ENCODE measurements at regions not wholly inside any gene's neighbourhood (a gene's known extent, or its start where the extent isn't known, plus 50 kb on each side); places are given as distances from the start of the nearest gene placed in this dataset.

GRCh38 chr7:20506175-20506574, 109.3 kb upstream of the ABCB5 start:
- Histone ChIP-seq H3K4me2 (no peak overlapping the region), H3K9me2 (ENCODE audit: insufficient read depth) (no peaks in the 10 kb centered on the region), H3F3A (replicated peaks; ENCODE audit: low read depth) (no peaks in the 10 kb centered on the region), H3K4me3 (no peak overlapping the region), H3K79me2 (replicated peaks; ENCODE audit: insufficient read depth) (no peaks in the 10 kb centered on the region), H3K36me3 (ENCODE audit: insufficient read depth) (no peaks in the 10 kb centered on the region), H3K4me1 (ENCODE audit: insufficient read depth) (no peaks in the 10 kb centered on the region), H4K20me1 (replicated peaks; ENCODE audit: insufficient read depth) (no peaks in the 10 kb centered on the region), H3K27me3 (ENCODE audit: insufficient read depth) (no peaks in the 10 kb centered on the region), H2AFZ (no peak overlapping the region), H3K27ac (ENCODE audit: low read depth) (no peak overlapping the region)
- H3K27me3 Mint-ChIP-seq (ENCODE audit: insufficient read depth, low read depth, poor library complexity), result peaks cover 2% of the 10 kb centered on the region
- ATAC-seq (no peak), DNase-seq (ENCODE audit: low spot score) (no peak)
- H3K9me3 Mint-ChIP-seq, result peaks cover 6% of the 10 kb centered on the region; the same call in 2 of the 3 replicates
- H3K27ac Mint-ChIP-seq, result no peak overlapping the region
- H3K4me3 Mint-ChIP-seq, result no peak overlapping the region
- TF ChIP-seq ZNF462 (CRISPR knock-in tag; IDR thresholded peaks at IDR 0.05), result no peak
- no peak for TF ChIP-seq EZH2 (IDR thresholded peaks at IDR 0.05; ENCODE audit: low read depth, unreplicated experiment)
- no peak for TF ChIP-seq CREB1 (CRISPR knock-in tag; IDR thresholded peaks at IDR 0.05; ENCODE audit: low read depth)
- no peak for TF ChIP-seq REST (IDR thresholded peaks at IDR 0.05; ENCODE audit: unreplicated experiment)
- TF ChIP-seq ZNF114 (CRISPR knock-in tag; IDR thresholded peaks at IDR 0.05), result no peak
- TF ChIP-seq JUNB (IDR thresholded peaks at IDR 0.05; ENCODE audit: unreplicated experiment), result no peak
- no peak for TF ChIP-seq ZNF331 (CRISPR knock-in tag; IDR thresholded peaks at IDR 0.05; ENCODE audit: low read depth)
- no peak for TF ChIP-seq CTCF (conservative IDR thresholded peaks at IDR 0.05; ENCODE audit: low read depth in 2 of 2)
- no peak for TF ChIP-seq NANOG (IDR thresholded peaks at IDR 0.05; ENCODE audit: borderline replicate concordance)
- no peak for TF ChIP-seq ETS1 (IDR thresholded peaks at IDR 0.05)
- no peak for TF ChIP-seq POLR2AphosphoS5 (IDR thresholded peaks at IDR 0.05; ENCODE audit: low read depth)
- no peak for TF ChIP-seq STAT1 (IDR thresholded peaks at IDR 0.05; ENCODE audit: unreplicated experiment)
- H3K36me3 Mint-ChIP-seq (ENCODE audit: low read depth), result no peaks in the 10 kb centered on the region
- H3K4me1 Mint-ChIP-seq, result 0 out of 3 replicates have a peak, but pooled peaks cover 2% of the 10 kb centered on the region
